Activated gamma-delta T cell treated with Interleukin-2 at 50 U/mL for 16 hours (primary cell): ENCODE measurements at regions not wholly inside any gene's neighbourhood (a gene's known extent, or its start where the extent isn't known, plus 50 kb on each side); places are given as distances from the start of the nearest gene placed in this dataset.

Source experiments
- DNase-seq: peaks from one replicate; pipeline ENCODE4 v3.0.0-alpha.2; 2020

DNA sequence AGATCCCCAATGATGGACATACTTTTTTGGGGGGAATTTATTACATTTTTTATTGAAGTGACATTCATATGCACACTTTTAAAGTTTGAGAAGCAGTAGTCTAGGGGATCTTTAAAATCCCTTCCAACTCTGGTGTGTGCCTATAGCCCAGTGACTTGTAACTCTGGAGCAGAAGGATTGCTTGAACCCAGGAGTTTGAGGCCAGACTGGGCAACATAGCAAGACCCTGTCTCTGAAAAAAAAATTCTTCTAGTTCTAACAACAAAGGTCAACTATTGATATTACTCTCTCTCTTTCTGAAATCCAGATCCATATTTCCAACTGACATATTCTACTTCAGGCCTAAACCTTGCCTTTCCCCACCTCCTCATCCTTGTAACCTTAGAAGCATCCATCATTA, 148.2 kb upstream of the SPRY4 start:
- no peak for DNase-seq

DNA sequence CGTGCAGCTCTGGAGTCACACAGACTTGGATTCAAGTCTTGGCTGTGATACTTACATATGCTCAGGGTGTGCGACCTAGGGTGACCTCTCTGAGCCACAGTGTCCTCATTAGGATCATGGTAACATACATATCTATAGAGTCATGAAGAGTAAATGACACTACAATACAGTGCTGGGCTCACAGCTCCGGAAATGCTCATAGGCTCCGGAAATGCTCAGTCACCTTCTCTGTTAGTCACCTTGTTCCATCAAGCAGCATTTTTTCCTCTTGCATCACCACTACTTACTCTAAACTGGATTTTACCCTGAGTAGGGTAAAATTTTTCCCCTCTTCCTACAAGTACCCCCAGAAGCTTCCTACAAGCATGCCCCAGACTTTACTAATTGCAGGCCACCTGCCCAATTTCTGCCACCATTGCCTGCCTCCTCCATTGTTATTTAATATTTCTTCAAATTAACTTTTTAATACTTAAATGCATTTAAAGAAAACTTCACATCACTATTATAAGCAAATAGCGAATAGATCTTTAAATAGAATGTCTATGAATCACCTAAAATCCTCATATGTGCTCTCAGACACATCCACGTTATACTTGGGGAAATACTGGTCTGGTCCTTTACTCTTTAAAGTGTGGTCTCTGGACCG, 147.6 kb upstream of the SPRY4 start:
- peak; percentile 19 for DNase-seq

DNA sequence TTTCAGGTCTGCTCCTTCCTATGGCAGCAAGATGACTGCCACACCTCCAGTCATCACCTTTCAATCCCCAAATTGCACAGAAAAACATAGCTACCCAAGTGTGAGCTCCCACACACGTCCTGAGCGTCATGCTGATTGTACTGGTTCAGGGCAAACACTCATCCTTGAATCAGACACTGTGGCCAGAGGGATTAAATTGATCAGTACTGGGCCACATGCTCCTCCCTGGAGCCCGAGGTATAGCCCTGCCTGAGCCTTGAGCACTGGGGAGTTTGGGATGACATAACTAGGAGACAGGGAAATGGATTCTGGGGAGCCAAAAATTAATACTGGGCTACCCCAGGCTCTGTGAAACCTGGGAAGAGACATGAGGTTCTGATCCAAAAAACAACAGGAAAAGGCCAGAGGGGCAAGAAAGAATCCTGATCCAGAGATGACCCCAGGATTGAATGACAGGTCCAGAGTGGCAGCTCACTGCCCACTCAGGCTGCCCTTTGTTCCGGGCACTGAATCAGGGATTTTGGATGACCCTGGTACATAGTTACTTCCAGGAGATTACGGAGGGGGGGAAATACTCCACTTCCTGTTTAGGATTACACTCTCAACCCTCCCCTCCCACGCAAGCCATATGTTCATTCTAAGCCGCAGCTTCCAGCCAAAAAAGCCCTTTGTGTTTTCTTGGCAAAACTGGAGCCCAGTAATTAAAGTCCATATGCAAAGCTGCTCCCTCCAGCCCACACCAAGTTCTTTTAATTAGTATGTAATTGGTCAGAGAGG, 141.6 kb upstream of the SPRY4 start:
- DNase-seq = no peak

DNA sequence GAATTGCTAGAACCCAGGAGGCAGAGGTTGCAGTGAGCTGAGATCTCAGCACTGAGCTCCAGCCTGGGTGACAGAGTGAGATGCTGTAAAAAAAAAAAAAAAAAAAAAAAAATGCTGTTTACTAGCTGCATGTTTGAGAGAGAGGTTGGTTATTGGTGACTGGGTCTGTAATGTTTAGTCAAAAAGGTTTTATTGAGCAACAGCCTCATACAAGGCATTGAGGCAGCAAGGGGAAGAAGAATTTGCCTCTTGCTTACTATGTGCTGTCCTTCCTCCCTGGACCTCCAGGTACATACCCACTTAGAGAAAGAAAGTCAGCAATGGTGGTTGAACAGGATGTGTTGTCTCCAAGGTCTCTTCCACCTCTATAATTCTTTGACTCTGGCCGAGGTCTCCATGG, 140.7 kb upstream of the SPRY4 start:
- no peak for DNase-seq

DNA sequence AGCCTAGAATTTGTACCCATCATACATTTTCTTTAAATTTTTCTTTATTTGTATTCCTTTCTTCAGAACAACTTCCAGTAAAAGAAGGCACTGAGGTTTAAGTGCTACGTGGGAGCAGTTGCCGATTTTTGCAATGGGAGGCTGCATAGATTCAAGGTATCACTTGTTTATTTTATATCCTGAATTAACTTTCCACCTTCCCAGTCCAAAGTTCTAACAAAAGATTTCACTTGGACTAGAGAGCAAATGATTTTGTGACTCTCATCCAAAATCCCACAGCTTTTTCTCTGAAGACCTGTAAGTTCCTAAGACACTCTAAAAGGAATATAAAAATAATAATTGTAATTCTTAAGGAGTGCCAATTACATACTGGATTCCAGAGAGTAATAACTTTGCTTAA, 139.1 kb upstream of the SPRY4 start:
- no peak for DNase-seq

DNA sequence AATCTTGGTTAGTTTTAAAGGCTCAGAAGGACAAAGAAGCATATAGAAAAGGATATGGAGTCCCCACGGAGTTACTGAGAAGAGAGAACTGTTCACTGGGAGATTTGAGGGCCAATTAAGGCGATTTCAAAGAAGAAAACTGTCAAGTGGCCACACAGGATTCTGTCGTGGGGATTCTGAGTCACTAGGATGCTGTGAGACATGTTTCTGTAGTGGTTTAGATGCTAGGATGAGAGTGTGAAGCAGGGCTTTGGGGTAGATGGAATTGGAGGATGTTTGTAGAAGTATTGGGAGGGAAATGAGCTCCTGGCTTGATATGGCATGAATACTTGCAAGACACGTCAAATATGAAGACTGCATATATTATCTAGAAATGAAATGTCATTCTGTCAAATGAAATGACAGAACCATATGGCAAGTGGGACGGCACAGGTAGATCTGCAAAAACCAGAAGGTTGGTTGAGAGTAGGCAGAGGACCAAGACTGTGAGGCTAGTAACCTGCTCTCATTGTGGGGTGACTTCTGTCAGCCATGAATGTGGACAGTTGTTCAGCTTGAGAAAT, 136.3 kb upstream of the SPRY4 start:
- no peak for DNase-seq

DNA sequence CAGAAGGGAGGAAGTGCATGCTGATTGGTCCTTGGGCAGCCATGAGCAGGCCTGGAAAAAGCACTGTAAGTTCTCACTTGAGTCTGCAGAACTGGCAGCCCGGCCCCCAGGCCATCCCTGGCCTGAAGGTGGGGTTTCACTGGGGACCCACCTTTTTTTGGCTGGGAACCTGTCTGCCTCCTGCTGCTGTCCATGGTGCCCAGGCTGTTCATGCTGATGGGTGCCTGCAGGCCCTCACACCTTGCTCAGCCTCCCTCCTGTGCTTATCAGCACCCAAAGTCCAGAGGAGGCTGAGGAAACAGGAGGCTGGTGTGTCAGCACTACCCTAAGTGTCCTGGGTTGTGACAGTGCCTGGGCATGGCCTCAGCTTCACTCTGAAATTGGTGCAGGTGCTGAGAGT, 134.4 kb upstream of the SPRY4 start:
- DNase-seq = no peak

DNA sequence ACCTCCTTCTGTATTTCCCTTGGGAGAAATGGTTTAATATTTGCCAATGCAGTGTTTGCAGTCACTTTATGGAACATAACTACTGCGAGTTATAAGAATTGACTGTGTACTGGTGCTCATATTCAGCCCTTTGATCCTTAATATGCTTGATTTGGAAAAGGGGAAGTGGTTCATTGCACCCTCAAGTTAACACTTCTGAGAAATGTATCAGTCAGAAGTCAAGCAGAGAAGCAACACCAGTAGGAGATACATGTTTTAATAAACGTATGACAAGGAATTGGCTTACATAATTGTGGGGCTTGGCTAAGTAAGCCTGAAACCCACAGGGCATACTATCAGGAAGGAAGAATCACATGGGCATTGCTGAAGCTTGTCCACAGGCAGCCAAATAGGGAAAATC, 131.0 kb upstream of the SPRY4 start:
- DNase-seq = no peak

DNA sequence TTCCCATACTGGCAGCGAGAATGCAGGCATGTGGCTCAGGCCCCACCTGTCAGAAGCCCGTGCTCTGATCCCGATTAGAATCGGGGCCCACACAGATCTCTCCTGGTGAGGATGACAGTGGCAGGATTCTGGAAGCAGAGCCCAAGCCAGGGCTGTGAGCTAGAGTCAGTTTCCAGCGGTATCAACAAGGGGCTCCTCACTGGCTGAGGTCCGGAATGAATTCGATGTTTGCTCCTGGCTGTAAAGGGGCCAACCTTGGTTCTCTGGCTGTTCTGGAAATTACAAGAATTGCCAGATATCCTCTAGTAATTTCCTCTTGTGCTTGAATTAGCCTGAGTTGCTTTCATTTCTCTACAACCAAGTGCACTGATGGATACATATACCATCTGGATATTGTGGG, 129.1 kb upstream of the SPRY4 start:
- no peak for DNase-seq

DNA sequence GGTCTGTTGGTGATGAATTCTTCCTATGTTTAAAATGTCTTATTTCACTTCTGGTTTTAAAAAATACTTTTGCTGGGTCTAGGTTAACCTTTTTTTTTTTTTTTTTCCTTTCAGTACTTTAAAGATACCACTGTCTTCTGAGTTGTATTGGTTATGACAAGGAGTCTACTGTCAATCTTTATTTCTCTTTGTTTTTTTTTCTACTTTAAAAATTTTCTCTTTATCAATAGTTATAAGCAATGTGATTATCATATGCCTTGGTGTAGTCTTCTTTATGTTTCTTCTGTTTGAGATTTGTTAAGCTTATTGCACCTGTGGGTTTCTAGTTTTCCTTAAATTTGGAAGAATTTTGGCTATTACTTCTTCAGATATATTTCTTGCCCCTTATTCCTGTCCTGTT, 125.6 kb upstream of the SPRY4 start:
- no peak for DNase-seq

DNA sequence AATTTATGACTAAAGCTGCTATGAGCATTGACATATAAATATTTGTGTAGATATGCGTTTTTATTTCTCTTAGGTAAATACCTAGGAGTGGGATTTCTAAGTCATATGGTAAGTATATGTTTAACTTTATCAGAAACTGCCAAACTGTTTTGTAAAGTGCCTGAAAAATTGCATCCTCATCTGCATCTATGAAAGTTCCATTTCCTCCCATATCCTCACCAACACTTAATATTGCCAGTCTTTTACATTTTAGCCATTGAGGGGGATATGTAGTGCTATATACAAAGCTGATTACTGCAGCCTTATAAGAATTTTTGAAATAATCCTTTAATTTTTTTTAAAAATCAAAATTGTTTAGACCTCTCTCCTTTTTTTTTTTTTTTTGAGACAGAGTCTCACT, 123.1 kb upstream of the SPRY4 start:
- DNase-seq = no peak

DNA sequence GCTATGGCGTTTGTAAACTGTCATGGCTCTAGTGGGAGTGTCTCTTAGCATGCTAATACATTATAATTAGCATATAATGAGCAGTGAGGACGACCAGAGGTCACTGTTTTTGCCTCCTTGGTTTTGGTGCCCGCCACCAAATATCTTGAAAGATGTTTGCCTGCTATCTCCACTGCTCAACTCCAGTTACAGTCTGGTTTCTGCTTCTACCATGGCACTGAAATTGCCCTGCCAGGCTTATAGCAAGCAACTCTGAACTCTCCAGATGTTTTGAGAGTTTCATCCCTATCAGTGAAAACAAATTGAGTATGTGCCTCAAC, 122.1 kb upstream of the SPRY4 start:
- no peak for DNase-seq

DNA sequence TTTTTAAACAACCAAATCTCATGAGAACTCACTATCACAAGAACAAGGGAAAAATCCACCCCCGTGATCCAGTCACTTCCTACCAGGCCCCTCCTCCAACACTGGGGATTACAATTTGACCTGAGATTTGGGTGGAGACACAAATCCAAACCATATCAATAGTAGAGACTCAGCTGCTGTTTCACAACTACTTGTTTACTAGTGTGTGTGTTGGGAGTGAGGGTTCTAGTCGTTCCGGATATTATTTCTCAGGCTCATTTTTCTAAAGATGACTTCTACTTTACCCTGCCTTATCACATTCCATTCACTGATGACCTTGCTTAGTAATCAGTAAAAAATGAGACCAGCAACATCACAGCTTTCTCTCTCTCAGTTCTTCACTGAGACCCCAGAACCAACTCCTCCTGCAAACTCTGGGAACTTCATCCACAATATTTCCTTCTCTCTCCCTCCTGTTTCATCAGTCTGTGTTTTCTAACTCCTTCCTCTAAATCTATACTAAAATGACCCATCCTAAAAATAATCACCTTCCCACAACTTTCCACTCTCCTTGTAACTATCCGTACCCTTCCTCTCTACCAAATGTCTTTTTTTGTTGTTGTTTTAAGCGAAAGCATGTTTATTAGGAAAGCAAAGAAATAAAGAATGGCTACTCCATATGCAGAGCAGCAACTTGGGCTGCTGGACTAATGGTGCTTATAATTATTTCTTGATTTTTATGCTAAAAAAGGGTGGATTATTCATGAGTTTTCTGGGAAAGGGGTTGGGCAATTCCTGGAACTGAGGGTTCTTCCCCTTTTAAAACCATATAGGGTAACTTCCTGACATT, 121.5 kb upstream of the SPRY4 start:
- DNase-seq = no peak

DNA sequence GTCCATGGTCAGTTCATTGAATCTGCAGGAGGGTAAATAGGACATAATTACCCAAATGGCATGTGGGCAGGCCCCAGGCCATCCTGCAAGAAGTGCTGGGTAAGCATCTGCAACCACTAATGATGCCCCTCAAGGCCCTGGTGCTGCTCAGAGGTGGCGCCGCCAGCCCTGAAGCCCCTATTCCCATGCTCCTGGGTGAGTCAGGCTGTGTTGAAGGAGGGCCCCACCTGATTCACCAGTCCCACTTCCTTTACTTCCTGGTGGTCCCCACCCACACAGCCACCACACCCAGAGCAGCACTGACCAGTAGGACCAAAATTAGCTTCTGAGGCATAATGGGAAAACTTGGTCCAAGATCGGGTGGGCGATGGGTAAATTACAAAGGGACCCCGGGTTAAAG, 120.4 kb upstream of the SPRY4 start:
- DNase-seq = no peak

DNA sequence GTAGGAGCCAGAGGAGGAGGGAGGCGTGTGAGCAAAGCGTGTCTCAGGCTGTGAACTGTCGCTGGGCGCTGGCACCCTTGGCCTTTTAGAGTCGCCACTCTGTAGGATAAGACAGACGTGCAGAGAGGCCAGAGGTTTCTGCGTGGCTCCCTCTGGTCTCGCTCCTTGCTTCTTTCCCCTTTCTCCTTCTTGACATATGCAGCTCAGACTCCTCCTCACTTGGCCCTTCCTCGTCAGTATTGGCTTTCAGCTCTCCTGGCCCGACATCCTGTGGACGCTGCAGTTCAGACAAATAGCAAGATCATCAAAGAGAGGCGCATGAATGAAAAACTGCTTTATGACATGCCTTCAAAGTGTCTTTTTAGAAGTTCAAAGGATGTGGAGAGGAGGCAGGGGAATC, 116.8 kb upstream of the SPRY4 start:
- no peak for DNase-seq

DNA sequence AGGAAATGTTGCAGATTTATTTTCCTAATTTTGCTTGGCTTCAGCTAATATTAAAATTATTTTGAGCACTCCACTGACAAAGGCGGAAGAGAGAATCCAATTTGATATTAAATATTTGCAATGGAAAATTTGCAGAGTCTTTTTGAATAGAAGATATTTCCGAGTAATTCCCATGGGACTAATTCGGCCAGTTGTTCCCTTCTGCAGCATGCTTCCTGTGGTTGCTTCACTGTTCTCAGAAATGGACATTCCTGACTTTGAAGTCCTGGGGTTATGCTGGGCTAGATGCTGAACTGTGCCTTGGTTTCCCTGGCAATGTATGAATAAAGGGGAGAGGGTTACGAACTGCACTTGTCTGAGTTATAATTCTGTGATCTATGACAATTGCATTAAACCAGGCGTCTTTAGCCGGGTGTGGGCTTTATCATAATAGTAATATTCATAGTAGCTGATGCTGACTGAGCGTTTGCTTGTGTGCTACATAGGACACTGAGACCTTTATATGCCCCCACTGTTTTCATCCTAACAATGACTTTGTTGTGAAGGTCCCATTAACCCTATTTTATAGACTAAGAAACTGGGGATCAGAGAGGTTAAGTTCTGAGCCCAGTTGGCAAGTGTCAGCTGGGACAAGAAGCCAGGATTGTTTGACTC, 114.5 kb upstream of the SPRY4 start:
- no peak for DNase-seq

DNA sequence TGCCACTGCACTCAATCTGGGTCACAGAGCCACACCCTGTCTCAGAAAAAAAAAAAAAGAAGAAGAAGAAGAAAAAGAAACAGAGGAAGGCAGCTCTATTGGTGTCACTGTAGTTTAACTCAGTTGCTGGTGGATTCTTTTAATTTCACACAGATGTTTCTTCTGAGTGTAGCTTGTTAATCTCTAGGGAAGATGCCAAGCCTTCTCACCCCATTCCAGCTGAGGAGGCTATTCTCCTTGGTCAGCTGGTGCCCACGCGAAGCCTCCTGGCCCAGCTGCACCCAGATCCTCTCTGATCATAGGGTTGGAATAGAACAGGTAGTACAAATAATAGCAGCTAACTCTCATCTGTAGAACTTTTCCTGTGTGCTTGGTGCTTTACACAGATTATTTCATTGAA, 113.8 kb upstream of the SPRY4 start:
- DNase-seq = no peak

DNA sequence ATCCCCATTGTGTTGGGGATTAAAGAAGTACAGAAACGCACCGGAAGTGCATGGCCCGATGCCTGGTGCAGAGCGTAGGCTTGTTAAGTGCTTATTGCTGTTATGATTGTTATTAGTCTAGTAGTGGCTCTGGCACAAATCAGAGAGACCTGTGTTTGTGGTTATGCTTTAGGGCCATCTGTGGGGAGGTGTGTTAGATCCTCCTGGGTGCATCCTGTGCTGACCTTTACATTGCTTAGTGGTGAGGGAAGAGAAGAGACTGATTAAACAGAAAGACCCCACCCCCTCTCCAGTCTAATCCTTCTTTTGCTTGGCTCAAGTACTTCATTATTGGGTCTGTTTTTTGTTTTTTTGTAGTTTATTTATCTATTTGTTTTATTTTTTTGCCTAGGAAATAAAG, 112.7 kb upstream of the SPRY4 start:
- DNase-seq = no peak

DNA sequence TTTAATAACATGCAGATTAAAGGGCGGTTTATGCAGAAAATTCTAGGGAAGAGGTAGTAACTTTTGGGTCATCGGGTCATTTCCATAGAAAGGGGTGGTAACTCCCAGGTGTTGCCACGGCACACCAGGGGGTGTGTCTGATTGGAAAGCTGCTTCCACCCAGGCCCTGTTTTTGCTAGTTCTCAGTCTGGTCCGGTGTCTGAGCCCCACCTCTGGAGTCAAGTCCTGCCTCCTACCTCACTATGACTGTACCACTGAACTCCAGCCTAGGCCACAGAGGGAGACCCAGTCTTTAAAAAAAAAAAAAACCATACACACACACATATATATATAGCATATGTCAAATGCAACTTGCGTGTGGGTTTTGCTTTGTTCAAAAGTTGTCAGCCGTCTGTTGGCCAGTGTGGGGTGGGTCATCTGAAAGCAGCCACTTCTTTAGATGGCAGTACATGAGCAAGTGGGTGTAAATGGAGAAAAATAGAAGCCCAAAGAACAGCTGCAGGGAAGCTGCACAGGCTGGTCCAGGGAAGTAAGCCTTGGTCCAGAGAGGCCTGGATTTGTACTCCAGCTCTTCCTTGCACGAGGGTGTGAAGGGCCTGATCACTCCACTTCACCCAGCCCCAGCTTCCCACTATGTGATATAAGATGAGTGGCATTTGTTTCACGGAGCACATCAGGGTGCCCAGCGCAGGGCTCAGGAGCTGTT, 110.7 kb upstream of the SPRY4 start:
- DNase-seq = no peak

DNA sequence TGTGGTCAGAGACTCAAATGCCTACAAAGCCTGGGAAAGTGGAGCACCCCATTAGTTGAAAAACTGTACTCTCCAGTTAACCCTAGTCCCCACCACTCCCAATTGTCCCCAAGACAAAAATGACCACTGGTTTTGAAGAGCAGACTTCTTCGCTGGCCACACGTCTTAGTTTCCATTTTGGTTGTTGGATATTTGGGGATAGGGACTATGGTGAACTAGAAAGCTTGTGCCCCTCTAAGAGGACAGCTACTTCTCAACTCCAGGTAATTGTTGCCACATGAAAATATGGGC, 109.4 kb upstream of the SPRY4 start:
- DNase-seq = no peak

DNA sequence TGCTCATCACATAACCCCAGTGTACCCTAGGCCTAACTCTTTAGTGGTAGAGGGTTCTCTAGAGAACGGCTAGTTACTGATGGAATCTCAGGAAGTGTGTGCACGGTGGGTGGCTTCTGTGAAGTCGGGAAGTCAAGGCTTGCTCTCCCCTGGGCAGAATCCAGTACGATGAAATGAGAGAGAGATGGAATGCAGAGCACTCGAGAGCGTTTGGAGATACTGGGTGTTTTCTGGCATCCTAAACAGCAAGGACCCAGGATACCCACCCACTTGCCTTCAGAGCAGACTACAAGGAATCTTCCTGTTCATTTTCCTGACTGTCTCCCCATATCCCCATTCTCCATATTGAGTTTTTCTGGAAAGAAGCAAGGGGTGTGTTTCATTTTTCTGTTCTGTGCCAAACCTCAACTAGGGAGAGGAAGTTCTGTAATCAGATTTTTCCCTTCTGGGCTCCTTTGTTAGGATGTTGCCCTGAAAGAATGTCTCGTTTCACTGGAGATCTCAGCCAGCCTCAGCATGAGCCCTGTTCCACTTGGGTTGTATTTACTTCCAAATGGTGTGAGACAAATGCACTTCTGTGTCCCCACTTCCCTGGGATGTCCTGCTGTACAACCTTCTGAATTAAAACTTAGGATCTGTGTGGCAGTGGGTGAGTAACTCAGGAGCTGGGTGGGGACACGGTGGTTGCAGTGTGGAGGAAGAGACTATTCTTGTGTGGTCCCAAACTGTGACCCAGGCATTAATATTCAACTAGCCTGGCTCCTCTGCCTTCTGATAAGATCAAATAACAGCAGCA, 108.9 kb upstream of the SPRY4 start:
- no peak for DNase-seq

DNA sequence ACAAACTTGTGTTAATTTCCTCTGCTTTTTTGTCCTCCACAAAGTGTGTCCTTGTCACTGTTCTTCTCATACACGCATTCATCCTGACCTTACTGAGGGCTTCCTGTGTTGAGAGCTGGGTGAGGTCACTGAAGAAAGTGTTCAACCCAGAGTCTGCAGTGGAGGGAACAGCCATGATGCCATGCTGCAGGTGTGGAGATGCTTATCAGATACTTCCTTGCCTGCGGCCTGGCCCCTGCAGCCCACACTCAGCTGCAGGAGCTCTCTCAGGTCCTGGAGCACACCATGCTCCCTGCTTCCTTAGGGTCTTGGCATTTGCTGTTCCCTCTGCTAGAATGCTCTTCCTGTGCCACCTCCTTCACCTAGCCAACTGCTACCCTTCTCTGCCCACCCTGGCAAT, 108.1 kb upstream of the SPRY4 start:
- DNase-seq = peak; percentile 58
